GM12872 (cell line): ENCODE measurements at regions not wholly inside any gene's neighbourhood (a gene's known extent, or its start where the extent isn't known, plus 50 kb on each side); places are given as distances from the start of the nearest gene placed in this dataset.

Experiments
- TF ChIP-seq, protein P1 (sequence below): IDR thresholded peaks from 3 replicates; pipeline ENCODE4 v1.5.1; 2011; ENCODE audit warnings: low read depth, mild to moderate bottlenecking, low read length, moderate library complexity; ENCODE audit not compliant: insufficient read depth

DNA sequence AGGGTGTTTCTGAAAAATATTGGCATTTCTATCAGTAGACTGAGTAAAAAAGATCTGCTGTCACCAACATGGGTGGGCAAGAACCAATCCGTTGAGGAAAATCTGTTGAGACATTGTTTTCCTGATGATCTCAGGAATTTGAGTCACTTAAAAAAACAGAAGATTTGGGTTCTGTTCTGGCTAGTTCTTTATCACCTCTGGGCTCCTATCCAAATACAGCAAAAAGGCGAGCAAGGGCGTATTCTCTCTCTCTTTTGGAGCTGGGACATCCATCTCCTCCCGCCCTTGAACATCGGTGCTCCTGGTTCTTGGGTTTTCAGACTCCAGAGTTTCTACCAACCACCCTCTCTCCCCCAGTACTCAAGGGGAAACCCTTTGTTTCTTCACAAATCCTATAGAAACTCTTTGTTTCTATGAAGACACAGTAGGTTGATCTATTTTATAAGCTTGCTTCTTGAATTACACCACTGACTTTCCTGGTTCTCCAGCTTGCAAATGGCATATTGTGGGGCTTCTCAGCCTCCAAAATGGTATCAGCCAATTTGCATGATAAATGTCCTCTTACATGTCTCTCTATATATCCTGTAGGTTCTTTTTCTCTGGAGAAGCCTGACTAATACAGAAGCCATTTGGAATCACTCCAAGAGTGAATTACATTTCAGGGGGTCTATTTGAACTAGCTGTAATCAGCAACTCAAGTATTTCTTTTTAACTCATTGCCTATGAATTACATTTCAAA is 263.9 kb upstream of the TMTC1 start:
- TF ChIP-seq, protein P1, sequence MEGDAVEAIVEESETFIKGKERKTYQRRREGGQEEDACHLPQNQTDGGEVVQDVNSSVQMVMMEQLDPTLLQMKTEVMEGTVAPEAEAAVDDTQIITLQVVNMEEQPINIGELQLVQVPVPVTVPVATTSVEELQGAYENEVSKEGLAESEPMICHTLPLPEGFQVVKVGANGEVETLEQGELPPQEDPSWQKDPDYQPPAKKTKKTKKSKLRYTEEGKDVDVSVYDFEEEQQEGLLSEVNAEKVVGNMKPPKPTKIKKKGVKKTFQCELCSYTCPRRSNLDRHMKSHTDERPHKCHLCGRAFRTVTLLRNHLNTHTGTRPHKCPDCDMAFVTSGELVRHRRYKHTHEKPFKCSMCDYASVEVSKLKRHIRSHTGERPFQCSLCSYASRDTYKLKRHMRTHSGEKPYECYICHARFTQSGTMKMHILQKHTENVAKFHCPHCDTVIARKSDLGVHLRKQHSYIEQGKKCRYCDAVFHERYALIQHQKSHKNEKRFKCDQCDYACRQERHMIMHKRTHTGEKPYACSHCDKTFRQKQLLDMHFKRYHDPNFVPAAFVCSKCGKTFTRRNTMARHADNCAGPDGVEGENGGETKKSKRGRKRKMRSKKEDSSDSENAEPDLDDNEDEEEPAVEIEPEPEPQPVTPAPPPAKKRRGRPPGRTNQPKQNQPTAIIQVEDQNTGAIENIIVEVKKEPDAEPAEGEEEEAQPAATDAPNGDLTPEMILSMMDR = no peak

DNA sequence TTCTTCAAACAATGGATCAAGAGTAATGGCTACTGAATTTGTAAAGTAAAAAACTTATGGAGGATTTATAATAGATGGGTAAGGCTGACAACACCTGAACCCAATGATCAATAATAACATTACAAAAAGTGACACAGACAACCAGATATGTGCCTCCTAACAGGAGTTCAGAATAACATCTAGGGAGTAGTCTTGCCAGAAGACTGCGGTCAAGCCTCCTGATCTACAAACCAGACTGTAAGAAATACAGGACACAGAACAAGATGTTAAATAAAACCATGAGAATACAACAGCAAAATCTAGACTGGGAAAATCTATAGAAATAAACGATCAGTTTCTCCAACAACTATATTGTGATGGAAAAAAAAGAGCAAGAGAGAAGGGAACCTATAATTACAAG is 262.6 kb upstream of the TMTC1 start:
- TF ChIP-seq, protein P1 = no peak

DNA sequence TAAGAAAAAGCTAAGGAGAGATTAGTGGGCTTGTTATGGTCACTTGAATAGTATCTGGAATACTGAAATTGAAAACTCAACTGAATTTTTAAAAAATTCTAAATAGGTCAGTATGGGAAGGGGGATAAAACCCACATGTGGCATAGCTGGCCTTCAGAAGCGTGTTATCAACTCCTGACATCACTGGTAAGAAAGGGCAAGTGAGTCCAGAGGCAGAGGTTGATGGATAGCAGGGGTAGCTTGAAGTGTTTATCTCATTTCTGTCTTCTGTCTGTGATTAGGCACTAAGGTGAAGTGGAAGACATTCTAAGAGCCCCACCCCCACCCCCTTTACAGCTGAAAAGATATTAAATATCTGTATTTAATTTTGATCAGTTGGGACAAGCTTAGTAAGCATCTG is 261.4 kb upstream of the TMTC1 start:
- TF ChIP-seq, protein P1 = no peak

- TF ChIP-seq, protein P1 = no peak
Observed at GRCh38 chr12:30044206-30044605, 260.5 kb upstream of the TMTC1 start.

DNA sequence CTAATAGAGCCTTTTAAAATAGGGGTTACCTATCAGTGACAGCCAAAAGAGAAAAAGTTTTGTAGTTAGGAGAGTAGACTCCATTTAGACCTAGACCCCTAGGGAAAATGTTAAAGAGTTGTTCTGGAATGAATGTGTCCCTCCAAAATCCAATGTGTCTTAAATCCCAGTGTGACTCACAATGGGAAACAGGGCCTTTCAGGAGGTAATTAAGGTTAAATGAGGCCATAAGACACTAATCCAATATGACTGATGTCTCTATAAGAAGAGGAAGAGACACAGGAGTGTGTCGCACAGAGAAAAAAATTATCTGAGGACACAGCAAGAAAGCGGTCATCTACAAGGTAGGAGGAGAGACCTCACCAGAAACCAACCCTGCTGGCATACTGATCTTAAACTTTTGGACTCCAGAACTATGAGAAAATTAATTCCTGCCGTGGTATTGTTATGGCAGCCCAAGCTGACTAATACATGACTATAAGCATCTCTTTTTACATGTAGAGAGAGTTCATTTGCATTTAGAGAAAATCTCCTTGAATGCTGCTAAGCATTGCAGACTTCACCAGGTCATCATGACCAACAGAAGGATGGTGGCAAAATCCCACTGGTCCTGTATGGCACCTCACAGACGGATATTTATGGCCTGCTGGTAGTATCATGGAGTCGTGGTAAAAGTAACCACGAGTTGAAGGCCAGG is 259.6 kb upstream of the TMTC1 start:
- TF ChIP-seq, protein P1 = no peak

- TF ChIP-seq, protein P1 = no peak
Observed at GRCh38 chr12:30041096-30041495, 257.4 kb upstream of the TMTC1 start.

GRCh38 chr12:30030693-30031374 is 247.1 kb upstream of the TMTC1 start:
- TF ChIP-seq, protein P1 = no peak
